Hematopoietic multipotent progenitor cell treated with erythropoietin and hydrocortisone succinate and interleukin-3 and kit ligand, for 17 days (in vitro differentiated cells): ENCODE measurements at regions not wholly inside any gene's neighbourhood (a gene's known extent, or its start where the extent isn't known, plus 50 kb on each side); places are given as distances from the start of the nearest gene placed in this dataset.
"Not testable (repeated sequence)": the region's sequence is repeated elsewhere in the genome, so short reads cannot be mapped to it uniquely, and the experiment has no call there.

Source experiments
- DNase-seq: peaks from one replicate; pipeline ENCODE4 v3.0.0-alpha.2; 2015; ENCODE audit warnings: low spot score

DNA sequence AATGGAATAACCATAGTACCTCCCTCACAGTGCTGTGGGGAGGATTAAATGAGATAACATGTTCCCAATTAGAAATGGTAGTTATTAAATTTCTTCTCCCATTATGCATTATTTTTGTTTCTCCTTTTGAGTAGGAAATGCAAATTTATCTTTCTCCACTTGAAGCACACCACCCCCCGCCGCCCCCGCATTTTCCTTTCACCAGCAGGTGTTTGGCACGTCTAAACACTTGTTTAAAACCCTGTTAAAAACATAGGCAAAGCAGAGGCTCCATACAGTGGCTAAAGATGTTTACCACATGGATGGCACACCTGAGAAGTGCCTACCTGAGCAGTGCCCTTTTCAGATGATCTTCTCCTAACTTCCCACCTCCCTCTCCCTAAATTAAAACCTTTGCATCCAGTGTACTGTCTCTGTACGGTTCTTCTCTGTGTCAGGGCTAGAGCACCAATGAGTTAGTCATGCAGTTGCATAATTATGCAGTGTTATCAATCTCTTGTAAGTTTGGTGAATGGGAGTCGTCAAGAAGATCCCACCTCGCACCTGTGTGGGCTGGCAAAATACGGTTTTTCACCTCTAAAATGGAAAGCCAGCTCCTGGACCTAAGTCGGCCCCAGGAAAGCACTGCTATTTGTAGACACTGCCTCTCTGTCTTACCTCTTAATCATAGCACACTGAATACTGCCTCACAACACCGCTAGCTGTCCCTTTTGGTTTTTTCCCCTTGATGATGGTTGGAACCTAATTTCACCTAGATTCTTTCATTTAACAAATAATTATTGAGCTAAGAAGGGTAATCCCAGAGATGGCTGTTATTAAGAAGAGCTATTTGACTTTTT is 122.0 kb downstream of the CT47B1 start:
- no peak for DNase-seq

DNA sequence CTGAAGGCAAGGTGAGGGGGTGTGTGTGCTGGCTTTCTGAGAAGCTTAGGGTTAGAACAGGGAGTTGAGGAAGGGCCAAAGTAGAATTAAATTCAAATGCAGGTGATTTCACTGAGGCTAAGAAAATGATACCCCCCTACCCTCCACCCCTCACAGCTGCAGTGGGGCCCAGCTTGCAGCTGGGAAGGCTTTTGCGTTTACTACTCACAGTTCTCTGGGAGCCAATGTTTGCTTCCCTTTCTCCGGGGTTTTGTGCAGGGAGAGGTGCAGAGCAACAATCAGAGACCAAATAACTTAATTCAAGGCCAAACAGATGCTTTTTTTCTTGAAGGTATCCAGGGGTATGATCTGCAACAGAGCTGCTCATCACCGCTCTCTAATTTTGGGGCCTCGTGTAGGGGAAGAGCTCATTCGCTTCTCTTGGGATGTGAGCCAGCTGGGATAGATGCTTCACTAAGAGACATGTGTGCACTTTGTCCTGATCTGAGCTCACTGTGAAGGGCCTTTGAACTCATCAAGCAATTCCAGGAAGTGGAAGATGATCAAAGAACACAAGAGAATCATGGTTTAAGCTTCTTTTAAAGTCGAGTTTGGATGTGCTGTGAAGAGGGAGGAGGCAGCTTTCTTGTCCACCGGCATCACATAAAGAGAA is 122.7 kb upstream of the C1GALT1C1 start:
- no peak for DNase-seq

DNA sequence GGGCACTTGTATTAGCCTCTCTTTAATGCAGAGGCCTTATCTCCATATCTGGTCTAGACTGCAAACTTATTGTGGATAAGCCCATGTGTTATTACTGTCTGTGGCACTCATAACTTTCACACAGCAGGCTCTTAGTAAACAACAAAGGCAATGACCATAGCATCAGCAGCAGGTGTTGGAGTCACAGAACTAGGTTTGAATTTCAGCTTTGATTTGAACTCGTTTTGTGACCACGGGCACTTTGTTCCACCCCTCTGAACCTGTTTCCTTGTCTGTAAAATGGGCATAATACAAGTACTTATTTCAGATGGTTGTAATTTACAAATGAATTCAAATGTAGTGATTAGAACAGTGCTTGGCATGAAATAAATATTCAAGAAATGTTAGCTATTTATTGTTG is 121.8 kb upstream of the C1GALT1C1 start:
- no peak for DNase-seq

DNA sequence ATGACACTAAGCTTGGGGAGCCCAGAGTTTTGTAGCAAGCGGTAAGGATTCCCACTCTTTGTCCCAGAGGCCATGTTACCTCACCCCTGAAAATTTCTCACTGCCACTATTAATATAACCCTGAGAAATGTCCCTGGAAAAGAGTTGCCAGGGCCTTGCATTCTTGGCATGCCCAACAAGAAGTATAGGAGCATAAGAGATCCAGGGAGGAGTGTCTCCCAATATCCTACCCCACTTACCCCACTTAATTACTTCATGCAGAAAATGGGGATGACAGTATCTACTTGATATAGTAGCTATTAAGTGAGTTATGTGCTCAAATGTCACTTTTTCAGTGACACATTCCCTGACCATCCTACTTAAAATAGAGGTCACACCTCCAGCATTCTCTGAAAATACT is 120.5 kb upstream of the C1GALT1C1 start:
- no peak for DNase-seq

DNA sequence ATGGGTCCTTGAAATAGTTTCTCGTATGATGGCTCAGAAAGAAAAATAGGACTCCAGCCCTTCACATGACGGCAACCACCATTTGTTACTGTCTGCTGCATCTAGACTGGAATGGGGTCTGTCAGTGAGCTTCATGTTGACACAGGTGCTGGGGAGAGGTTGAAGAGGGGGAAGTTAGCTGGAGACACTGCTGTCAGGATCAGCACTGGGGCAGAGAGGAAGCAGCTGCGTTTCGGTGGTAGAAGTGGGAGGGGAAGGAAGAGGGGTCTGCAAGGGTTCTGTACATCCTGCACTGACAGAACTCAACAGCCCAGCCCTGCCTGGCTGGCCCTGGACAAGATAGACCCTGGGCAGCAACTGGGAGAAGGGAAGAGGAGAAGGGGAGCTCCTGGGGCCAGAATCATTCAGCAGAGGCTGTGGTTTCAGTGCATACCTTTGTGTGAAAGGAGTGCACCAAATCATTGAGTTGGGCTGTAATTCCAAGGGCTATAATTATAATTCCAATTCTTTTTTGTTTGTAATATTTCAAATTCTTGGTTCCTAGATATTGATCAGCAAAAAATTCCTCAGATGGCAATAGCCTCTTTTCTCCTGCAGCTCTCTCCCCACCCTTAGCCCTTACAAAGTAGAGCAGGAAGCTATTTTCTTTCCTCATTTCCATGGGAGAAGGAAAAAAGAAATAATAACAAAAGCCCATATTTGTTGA is 119.4 kb upstream of the C1GALT1C1 start:
- DNase-seq = no peak

DNA sequence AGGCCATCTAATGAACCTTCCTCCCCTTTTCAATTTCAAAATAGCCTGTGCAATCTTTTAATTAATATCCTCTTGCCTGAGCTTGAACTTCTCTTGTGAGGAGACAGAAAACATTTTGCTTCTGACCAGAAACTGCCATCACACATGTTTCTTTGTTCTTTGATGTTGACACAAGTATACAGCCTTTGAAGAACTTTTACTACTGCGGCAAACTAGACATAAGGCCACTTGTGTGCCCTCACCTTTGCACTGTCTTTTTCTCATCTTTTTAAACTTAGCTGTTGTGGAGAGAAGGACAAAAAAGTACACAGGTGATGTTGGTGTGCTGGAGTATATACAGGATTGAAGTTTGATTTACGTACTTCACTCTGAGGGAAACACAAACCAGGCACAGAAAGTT is 116.3 kb upstream of the C1GALT1C1 start:
- DNase-seq = no peak

DNA sequence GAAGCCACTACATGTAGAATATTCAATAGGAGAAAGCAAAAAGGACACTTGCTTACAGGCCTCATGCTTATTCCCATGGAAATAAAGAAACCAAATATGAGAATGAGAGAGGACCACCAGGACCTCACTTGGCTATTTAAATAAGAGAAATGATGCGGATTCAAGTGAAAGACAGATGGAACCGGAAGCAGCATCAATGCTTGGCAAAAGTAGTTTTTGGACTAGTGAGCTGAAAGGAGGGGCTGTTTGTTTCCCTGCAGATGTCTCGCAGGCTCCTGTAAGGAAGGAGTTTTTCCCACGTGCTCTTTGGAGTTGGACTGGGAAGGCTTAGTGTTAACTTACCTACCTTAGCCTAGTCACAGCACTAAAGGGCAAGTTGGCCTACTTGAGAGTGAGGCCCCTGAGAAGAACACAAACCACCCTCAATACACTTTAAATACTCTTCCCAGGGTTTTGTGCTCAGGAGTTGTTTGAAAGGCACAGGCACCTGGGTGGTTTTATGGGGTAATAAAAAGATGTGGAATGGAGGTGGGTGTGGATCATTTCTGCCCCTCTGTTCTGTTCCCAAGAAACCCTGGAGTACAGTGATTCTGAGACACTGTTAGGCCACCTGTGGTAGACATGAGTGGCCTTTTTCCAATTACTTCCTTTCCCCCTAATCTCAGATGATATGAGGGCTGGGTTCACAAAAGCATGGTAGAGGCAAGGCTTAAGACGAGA is 113.3 kb upstream of the C1GALT1C1 start:
- no peak for DNase-seq

- DNase-seq = no peak
Measured at GRCh38 chrX:120741452-120741851, 111.6 kb upstream of the C1GALT1C1 start.

DNA sequence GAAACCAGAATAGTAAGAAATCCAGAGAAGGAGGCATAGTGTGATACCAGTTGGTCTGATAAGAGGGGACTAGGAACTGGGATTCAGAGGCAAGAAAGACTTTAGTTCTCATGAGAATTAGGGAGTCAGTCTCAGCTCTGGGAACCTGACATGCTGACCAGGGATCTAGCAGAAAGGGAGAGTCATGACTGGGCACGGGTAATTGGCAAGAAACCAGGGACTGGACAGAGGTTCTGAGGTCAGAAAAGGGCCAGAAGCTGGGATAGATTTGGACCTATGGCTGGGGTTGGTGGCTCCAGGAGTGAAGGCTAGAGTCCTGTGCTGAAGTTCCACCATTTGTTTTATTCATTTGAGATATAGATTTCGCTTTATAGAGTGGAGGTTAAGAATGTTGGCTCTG is 110.2 kb upstream of the C1GALT1C1 start:
- DNase-seq = no peak

GRCh38 chrX:120739300-120739699 is 109.4 kb upstream of the C1GALT1C1 start:
- DNase-seq = no peak

- no peak for DNase-seq
Measured at GRCh38 chrX:120736989-120737388, 107.1 kb upstream of the C1GALT1C1 start.

GRCh38 chrX:120735966-120736365 is 106.1 kb upstream of the C1GALT1C1 start:
- no peak for DNase-seq

GRCh38 chrX:120732879-120733278 is 103.0 kb upstream of the C1GALT1C1 start:
- DNase-seq = no peak

DNA sequence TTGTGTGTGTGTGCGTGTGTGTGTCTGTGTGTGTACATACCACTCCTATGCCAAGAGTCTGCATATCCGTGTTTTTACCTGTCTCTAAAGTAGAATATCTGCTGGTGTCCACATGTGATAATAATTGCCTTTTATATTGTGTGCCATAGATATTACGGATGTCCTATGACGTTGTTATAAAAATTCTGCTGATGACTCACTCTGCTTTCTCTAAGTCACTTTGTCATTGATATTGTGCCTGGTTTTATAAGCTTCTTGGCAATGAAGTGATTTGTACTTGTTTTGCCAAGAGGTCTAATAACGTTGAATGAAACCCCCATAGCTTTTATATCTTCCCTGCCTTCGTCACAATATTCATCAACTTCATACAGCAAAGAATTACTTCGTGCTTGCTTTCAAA is 102.6 kb upstream of the C1GALT1C1 start:
- no peak for DNase-seq

GRCh38 chrX:120731386-120731785 is 101.5 kb upstream of the C1GALT1C1 start:
- no peak for DNase-seq

DNA sequence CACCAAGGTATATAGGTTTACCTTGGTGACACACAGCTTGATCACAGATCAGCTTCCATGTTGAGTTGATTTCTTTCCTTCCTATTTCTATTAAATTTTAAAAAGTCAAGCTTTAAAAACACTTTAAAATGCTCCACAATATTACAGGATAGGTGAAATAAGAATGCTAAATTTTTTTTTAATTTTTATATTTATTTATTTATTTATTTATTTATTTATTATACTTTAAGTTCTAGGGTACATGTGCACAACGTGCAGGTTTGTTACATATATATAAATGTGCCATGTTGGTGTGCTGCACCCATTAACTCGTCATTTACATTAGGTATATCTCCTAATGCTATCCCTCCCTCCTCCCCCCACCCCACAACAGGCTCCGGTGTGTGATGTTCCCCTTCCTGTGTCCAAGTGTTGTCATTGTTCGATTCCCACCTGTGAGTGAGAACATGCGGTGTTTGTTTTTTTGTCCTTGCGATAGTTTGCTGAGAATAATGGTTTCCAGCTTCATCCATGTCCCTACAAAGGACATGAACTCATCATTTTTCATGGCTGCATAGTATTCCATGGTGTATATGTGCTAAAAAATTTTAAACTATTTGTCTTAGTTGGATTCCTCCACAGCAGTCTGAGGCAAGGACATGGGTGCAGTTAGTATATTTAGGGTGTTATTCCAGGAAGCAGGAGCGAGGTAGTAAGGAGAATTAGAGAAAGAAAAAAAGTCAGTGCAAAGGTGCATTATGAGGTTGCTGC is 99.8 kb upstream of the C1GALT1C1 start:
- DNase-seq = not testable (repeated sequence)

GRCh38 chrX:120727911-120728310 is 98.1 kb upstream of the C1GALT1C1 start:
- no peak for DNase-seq

- DNase-seq = no peak
Measured at GRCh38 chrX:120727452-120727851, 97.6 kb upstream of the C1GALT1C1 start.

- no peak for DNase-seq
Measured at GRCh38 chrX:120726294-120726693, 96.4 kb upstream of the C1GALT1C1 start.

DNA sequence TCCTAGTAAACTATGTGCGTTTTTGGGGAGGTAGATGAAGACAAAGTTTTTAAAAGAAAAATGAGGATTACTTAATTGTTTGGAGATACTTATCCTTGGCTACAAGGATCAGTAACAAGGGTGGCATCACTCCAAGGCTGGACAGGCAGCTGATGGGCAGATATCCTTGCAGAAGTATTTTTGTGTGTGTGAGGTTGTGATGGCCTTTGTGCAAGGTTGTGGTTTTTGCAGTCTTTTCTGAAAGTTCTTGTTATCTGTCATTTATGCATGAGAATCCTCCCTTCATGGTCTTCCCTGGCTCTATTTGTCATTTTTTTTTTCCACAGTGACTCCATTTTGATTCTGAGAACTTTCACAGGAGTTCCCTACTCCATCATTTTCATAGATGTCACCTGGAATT is 96.0 kb upstream of the C1GALT1C1 start:
- DNase-seq = no peak

GRCh38 chrX:120719622-120720021 is 89.8 kb upstream of the C1GALT1C1 start:
- no peak for DNase-seq

DNA sequence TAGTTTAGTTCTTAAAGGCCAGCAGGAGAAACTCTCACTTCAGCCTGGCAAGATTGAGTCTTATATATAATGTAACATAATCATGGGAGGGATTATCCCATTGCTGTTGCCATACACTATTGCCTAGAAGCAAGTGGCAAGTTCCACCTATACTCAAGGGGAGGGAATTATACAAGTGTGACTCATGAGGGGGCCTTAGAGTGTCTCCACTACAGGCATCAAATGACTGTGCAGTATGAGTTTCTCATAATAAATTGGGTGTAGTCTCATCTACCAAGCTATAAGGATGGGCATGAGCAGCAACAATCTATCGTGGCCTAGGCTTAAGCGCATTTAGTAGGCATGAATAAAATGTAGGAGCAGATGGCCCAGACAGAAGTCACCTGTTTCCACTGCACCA is 89.1 kb upstream of the C1GALT1C1 start:
- no peak for DNase-seq
